Epithelial cell of proximal tubule (primary cell): ENCODE measurements at regions not wholly inside any gene's neighbourhood (a gene's known extent, or its start where the extent isn't known, plus 50 kb on each side); places are given as distances from the start of the nearest gene placed in this dataset.

ENCODE experiments used
- DNase-seq: peaks from one replicate; pipeline ENCODE4 v3.0.0-alpha.2; 2011; ENCODE audit warnings: low read depth
- H3K4me3 ChIP-seq: 2 replicates; pipeline ENCODE4 v1.5.1; 2011; ENCODE audit warnings: low read depth, mild to moderate bottlenecking, low read length
- CTCF ChIP-seq: conservative IDR thresholded peaks from 2 replicates; pipeline ENCODE4 v1.5.1; 2012; ENCODE audit warnings: low read depth, mild to moderate bottlenecking, low read length

- TF ChIP-seq CTCF, result no peak
- peak; percentile 43 for DNase-seq
- no peak overlapping the region for H3K4me3 ChIP-seq
These were observed 1341.3 kb upstream of the LRRTM1 start for GRCh38 chr2:81645745-81646301.

- no peak for DNase-seq
- H3K4me3 ChIP-seq, result no peak overlapping the region
- TF ChIP-seq CTCF, result no peak
These were observed 1339.6 kb upstream of the LRRTM1 start for GRCh38 chr2:81644189-81644588.

- no peak for DNase-seq
- no peak for TF ChIP-seq CTCF
- no peak overlapping the region for H3K4me3 ChIP-seq
These were observed 1320.3 kb upstream of the LRRTM1 start for GRCh38 chr2:81624825-81625224.

- no peak for DNase-seq
- H3K4me3 ChIP-seq, result no peak overlapping the region
- TF ChIP-seq CTCF, result no peak
These were observed 1295.5 kb upstream of the LRRTM1 start for GRCh38 chr2:81600088-81600487.

GRCh38 chr2:81598453-81598852 lies 1293.9 kb upstream of the LRRTM1 start:
- TF ChIP-seq CTCF, result no peak
- H3K4me3 ChIP-seq, result no peak overlapping the region
- no peak for DNase-seq

GRCh38 chr2:81589406-81589805 lies 1284.9 kb upstream of the LRRTM1 start:
- TF ChIP-seq CTCF, result no peak
- no peak for DNase-seq
- H3K4me3 ChIP-seq, result no peak overlapping the region

GRCh38 chr2:81583311-81584108 lies 1279.0 kb upstream of the LRRTM1 start:
- TF ChIP-seq CTCF, result no peak
- no peak overlapping the region for H3K4me3 ChIP-seq
- DNase-seq, result no peak
